Fibroblast of lung (primary cell): ENCODE measurements at regions not wholly inside any gene's neighbourhood (a gene's known extent, or its start where the extent isn't known, plus 50 kb on each side); places are given as distances from the start of the nearest gene placed in this dataset.

Experiments used
- DNase-seq, 2 donors: peaks; one replicate each; pipeline versions ENCODE4 v3.0.0 to v3.0.0-alpha.2; 2010; ENCODE audit warnings: low read depth in 2 of 2
- H2AFZ ChIP-seq: 2 replicates; pipeline ENCODE4 v1.5.1; 2012; ENCODE audit warnings: low read length, control low read depth, inconsistent platforms
- H3K27ac ChIP-seq: 2 replicates; pipeline ENCODE4 v1.5.1; 2011; ENCODE audit warnings: low read length, control low read depth; ENCODE audit not compliant: insufficient read depth
- H3K27me3 ChIP-seq: 2 replicates; pipeline ENCODE4 v1.5.1; 2011; ENCODE audit warnings: mild to moderate bottlenecking, low read length; ENCODE audit not compliant: control insufficient read depth, insufficient read depth
- H3K36me3 ChIP-seq: 2 replicates; pipeline ENCODE4 v1.5.1; 2011; ENCODE audit warnings: low read length; ENCODE audit not compliant: control insufficient read depth, insufficient read depth
- H3K4me1 ChIP-seq: 2 replicates; pipeline ENCODE4 v1.5.1; 2011; ENCODE audit warnings: low read length; ENCODE audit not compliant: control insufficient read depth, insufficient read depth; ENCODE audit errors: extremely low read depth
- H3K4me2 ChIP-seq: 2 replicates; pipeline ENCODE4 v1.5.1; 2011; ENCODE audit warnings: low read length, control low read depth; ENCODE audit not compliant: insufficient read depth; ENCODE audit errors: extremely low read depth
- H3K4me3 ChIP-seq, 4 experiments: fragments of 200-600 bp in 1 of 4; sonication (generic) in 1 of 4; replicated peaks in 1 of 4; 2 replicates each; pipeline ENCODE4 v1.5.1; 2011 to 2016; ENCODE audit warnings: low read length in 4 of 4, low read depth in 3 of 4, mild to moderate bottlenecking in 3 of 4, control low read depth in 2 of 4, inconsistent platforms in 1 of 4, mixed read lengths in 1 of 4; ENCODE audit not compliant: insufficient read depth in 1 of 4; ENCODE audit errors: control extremely low read depth in 1 of 4
- H3K79me2 ChIP-seq: 2 replicates; pipeline ENCODE4 v1.5.1; 2012; ENCODE audit warnings: mild to moderate bottlenecking, low read length, inconsistent platforms; ENCODE audit not compliant: control insufficient read depth, insufficient read depth
- H3K9ac ChIP-seq: 2 replicates; pipeline ENCODE4 v1.5.1; 2011; ENCODE audit warnings: mild to moderate bottlenecking, low read length, control low read depth; ENCODE audit not compliant: insufficient read depth
- H3K9me3 ChIP-seq: 2 replicates; pipeline ENCODE4 v1.5.1; 2012; ENCODE audit warnings: low read depth, low read length; ENCODE audit not compliant: control insufficient read depth, insufficient read depth
- H4K20me1 ChIP-seq: 2 replicates; pipeline ENCODE4 v1.5.1; 2011; ENCODE audit warnings: low read length; ENCODE audit not compliant: control insufficient read depth, insufficient read depth; ENCODE audit errors: extremely low read depth
- EZH2 ChIP-seq: IDR thresholded peaks from 2 replicates; pipeline ENCODE4 v1.5.1; 2012; ENCODE audit warnings: low read length, control low read depth, mild to moderate bottlenecking; ENCODE audit errors: missing control alignments
- TF ChIP-seq, protein P1 (sequence below), 2 donors: IDR thresholded peaks in 1 of 2; conservative IDR thresholded peaks in 1 of 2; 1 replicate in 1 of 2; 2 replicates in 1 of 2; pipeline ENCODE4 v1.5.1; 2011 to 2012; ENCODE audit warnings: low read length in 2 of 2, control low read depth in 1 of 2, inconsistent platforms in 1 of 2, low read depth in 1 of 2, mild to moderate bottlenecking in 1 of 2

DNA sequence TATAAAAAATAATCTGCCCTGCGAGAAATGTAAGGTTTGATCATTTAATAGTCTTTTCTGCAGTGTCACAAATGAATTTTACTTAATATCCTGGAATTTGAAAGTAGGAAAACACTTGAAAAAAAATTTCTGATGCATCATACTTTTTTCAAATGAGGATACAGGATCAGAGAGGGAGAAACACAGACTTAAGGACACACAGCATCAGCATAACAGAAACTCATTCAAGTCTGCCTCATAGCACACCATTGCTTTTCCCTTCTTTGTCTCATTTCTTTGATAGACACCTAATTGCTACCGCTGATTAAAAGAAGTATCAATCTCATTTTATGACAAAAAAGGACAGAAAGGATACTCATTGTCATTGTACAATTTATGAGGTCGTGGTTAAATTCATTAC, 319.0 kb downstream of the TMEM114 start:
- Histone ChIP-seq H3K9me3 (no peaks in the 10 kb centered on the region), H3K27ac (no peak overlapping the region), H4K20me1 (no peaks in the 10 kb centered on the region), H3K79me2 (no peaks in the 10 kb centered on the region), H3K4me1 (no peaks in the 10 kb centered on the region), H3K4me3 (no peak overlapping the region), H2AFZ (no peak overlapping the region), H3K36me3 (no peaks in the 10 kb centered on the region), H3K9ac (no peak overlapping the region), H3K27me3 (no peaks in the 10 kb centered on the region), H3K4me2 (no peak overlapping the region)
- no peak for DNase-seq
- TF ChIP-seq, protein P1, sequence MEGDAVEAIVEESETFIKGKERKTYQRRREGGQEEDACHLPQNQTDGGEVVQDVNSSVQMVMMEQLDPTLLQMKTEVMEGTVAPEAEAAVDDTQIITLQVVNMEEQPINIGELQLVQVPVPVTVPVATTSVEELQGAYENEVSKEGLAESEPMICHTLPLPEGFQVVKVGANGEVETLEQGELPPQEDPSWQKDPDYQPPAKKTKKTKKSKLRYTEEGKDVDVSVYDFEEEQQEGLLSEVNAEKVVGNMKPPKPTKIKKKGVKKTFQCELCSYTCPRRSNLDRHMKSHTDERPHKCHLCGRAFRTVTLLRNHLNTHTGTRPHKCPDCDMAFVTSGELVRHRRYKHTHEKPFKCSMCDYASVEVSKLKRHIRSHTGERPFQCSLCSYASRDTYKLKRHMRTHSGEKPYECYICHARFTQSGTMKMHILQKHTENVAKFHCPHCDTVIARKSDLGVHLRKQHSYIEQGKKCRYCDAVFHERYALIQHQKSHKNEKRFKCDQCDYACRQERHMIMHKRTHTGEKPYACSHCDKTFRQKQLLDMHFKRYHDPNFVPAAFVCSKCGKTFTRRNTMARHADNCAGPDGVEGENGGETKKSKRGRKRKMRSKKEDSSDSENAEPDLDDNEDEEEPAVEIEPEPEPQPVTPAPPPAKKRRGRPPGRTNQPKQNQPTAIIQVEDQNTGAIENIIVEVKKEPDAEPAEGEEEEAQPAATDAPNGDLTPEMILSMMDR (conservative IDR thresholded peaks at IDR 0.05 in 1 of 2, IDR thresholded peaks at IDR 0.05 in 1 of 2; ENCODE audit: low read depth in 1 of 2, low read length in 2 of 2): no peak
- no peak for TF ChIP-seq EZH2

DNA sequence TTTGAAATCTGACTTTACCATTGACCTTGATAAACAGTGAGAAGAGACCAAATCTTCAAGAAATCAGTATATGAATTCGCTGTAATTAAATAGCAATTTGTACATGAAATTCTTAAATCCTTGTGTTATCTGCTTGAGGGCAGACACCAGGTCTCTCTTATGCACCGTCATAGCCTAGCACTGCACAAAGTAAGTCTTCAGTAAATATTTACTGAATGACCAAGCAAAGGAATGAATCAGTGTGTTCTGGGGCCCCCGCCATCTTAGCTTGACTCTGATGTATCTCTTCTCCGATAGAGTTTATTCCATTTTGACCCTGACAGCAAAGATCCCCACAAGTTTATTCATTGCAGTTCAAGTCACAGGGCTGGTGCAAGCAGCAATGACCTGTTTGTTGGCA, 328.0 kb downstream of the TMEM114 start:
- no peak overlapping the region for H3K27ac ChIP-seq
- H3K9ac ChIP-seq: no peak overlapping the region
- no peak overlapping the region for H2AFZ ChIP-seq
- no peak overlapping the region for H3K4me2 ChIP-seq
- no peaks in the 10 kb centered on the region for H3K36me3 ChIP-seq
- H4K20me1 ChIP-seq: no peaks in the 10 kb centered on the region
- no peaks in the 10 kb centered on the region for H3K9me3 ChIP-seq
- no peak for DNase-seq
- no peaks in the 10 kb centered on the region for H3K4me1 ChIP-seq
- H3K79me2 ChIP-seq: no peaks in the 10 kb centered on the region
- no peaks in the 10 kb centered on the region for H3K27me3 ChIP-seq
- H3K4me3 ChIP-seq: no peak overlapping the region
- TF ChIP-seq, protein P1 (conservative IDR thresholded peaks at IDR 0.05 in 1 of 2, IDR thresholded peaks at IDR 0.05 in 1 of 2; ENCODE audit: low read depth in 1 of 2, low read length in 2 of 2): no peak
- TF ChIP-seq EZH2: no peak

DNA sequence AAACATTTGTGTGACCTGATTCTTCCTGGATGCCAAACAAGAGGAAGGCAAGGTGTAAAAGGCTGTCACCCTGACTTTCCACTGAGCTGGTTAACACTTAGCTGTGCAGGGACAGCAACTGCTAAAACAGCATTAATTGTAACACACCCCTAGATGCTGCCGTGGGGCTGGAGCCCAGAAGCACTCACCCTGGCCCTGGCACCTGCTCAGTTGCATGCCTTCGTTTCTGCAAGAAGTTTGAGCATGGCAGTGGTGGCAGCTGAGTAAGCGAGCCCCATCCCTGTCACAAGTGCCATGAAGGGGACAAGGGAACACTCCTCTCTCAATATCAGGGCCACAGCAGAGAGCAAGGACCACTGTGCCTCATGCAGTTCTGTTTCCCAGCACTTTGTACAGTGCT, 330.2 kb downstream of the TMEM114 start:
- H3K4me3 ChIP-seq: no peak overlapping the region
- H3K27me3 ChIP-seq: no peaks in the 10 kb centered on the region
- H3K36me3 ChIP-seq: no peaks in the 10 kb centered on the region
- H3K4me1 ChIP-seq: no peaks in the 10 kb centered on the region
- H3K4me2 ChIP-seq: no peak overlapping the region
- no peaks in the 10 kb centered on the region for H3K79me2 ChIP-seq
- no peaks in the 10 kb centered on the region for H4K20me1 ChIP-seq
- no peak overlapping the region for H3K27ac ChIP-seq
- no peaks in the 10 kb centered on the region for H3K9me3 ChIP-seq
- TF ChIP-seq EZH2: no peak
- TF ChIP-seq, protein P1 (conservative IDR thresholded peaks at IDR 0.05 in 1 of 2, IDR thresholded peaks at IDR 0.05 in 1 of 2; ENCODE audit: low read depth in 1 of 2, low read length in 2 of 2): no peak
- no peak for DNase-seq
- H2AFZ ChIP-seq: no peak overlapping the region
- H3K9ac ChIP-seq: no peak overlapping the region
